HCEC 1CT (cell line): ENCODE measurements at regions not wholly inside any gene's neighbourhood (a gene's known extent, or its start where the extent isn't known, plus 50 kb on each side); places are given as distances from the start of the nearest gene placed in this dataset.
"Not testable (repeated sequence)": the region's sequence is repeated elsewhere in the genome, so short reads cannot be mapped to it uniquely, and the experiment has no call there.

Source experiments
- DNase-seq: peaks from one replicate; pipeline ENCODE4 v3.0.0-alpha.2; 2017

- DNase-seq, result not testable (repeated sequence)
Measured at GRCh38 chr2:91525587-91525986, 2834.1 kb downstream of the RPIA start.

DNA sequence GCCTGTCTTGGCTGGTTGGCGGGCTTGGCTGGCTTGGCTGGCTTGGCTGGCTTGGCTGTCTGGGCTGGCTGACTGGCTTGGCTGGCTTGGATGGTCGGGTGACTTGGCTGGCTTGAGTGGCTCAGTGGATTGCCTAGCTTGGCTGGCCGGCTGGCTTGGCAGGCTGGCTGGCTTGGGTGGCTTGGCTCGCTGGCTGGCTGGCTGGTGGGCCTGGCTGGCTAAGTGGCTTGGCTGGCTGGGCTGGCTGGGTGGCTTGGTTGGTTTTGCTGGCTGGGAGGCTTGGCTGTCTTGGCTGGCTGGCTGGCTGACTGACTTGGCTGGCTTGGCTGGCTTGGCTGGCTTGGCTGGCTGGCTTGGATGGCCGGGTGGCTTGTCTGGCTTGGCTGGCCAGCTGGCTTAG lies 2834.6 kb downstream of the RPIA start:
- DNase-seq, result not testable (repeated sequence)

DNA sequence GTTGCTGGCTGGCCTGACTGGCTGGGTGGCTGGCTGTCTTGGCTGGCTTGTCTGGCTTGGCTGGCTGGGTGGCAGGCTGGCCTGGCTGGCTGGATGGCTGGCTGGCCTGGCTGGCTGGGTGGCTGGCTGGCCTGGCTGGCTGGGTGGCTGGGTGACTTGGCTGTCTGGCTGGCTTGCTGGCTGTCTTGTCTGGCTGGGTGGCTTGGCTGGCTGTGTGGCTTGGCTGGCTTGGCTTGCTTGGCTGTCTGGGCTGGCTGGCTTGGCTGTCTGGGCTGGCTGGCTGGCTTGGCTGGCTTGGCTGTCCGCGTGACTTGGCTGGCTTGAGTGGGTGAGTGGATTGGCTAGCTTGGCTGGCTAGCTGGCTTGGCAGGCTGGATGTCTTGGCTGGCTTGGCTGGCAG lies 2835.6 kb downstream of the RPIA start:
- not testable (repeated sequence) for DNase-seq

- DNase-seq, result not testable (repeated sequence)
Measured at GRCh38 chr2:91527491-91528031, 2836.1 kb downstream of the RPIA start.

DNA sequence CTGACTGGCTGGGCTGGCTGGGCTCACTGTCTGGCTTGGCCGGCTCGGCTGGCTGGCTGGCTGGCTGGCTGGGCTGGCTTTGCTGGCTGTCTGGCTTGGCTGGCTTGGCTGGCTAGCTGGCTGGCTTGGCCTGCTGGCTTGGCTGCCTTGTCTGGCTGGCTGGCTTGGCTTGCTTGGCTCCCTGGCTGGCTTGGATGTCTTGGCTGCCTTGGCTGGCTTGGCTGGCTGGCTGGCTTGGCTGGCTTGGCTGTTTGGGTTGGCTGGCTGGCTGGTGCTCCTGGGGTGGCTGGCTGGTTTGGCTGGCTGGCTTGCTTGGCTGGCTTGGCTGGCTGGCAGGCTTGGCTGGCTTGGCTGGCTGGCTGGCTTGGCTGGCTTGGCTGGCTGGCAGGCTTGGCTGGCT lies 2836.9 kb downstream of the RPIA start:
- DNase-seq, result not testable (repeated sequence)

DNA sequence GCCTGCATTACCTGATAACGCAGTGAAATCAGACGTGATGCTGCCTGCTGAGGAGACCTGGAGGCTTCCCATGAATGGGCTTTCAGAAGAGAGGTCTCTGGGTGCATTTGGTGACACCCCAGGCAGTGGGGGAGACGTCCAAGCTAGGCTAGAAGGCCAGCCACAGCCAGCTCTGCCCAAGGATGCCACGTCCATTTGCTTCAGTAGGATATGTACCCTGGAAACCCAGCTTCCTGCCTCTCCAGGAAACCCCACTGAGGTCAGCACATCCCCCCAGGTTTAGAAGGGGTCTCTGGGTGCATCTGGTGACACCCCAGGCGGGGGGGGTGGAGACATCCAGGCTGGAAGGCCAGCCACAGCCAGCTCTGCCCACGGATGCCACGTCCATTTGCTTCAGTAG lies 2844.6 kb downstream of the RPIA start:
- DNase-seq, result not testable (repeated sequence)

GRCh38 chr2:91536549-91537263 lies 2845.2 kb downstream of the RPIA start:
- not testable (repeated sequence) for DNase-seq

DNA sequence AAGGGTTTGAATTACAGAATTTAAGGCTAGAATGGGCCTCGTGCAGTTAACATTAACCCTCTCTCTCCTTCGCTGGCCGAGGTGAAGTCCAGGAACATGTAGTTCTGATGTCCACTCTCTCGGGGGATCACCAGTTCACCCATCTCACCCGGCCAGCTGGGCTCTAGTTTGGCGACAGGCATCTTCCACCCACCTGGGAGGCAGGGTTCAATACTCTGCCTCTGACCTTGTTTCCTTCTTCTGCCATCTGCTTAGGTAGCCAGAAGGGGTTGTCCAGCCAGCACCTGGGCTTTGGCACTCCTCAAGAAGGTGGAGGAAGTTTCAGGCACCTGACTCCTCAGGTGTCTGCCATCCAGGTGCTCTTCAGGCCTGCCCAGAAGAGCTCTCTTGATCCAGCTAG lies 2857.8 kb downstream of the RPIA start:
- DNase-seq, result not testable (repeated sequence)

DNA sequence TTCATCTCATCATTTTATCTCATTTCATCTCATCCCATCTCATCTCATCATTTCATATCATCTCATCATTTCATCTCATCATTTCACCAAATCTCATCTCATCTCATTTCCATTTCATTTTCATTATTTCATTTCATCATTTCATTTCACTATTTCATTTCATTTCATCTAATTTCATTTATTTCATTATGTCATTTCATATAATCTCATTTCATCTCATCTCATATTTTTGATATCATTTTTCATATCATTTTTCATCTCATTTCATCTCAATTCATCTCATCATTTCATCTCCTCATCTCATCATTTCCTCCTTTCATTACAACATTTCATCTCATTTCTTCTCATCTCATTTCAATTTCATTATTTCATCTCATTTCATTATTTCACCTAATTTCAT lies 2866.8 kb downstream of the RPIA start:
- DNase-seq, result not testable (repeated sequence)

DNA sequence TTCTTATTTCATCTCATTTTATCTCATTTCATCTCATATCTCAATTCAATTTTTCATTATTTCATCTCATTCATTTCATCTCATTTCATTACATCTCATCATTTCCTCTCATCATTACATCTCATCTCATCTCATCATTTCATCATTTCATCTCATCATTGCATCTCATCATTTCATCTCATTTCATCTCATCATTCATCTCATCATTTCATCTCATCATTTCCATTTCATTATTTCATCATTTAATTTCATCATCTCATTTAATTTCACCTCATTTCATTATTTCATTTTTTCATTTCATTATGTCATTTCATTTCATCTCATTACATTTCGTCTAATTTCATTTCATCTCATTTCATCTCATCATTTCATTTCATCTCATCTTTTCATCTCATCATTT lies 2867.8 kb downstream of the RPIA start:
- DNase-seq, result not testable (repeated sequence)

DNA sequence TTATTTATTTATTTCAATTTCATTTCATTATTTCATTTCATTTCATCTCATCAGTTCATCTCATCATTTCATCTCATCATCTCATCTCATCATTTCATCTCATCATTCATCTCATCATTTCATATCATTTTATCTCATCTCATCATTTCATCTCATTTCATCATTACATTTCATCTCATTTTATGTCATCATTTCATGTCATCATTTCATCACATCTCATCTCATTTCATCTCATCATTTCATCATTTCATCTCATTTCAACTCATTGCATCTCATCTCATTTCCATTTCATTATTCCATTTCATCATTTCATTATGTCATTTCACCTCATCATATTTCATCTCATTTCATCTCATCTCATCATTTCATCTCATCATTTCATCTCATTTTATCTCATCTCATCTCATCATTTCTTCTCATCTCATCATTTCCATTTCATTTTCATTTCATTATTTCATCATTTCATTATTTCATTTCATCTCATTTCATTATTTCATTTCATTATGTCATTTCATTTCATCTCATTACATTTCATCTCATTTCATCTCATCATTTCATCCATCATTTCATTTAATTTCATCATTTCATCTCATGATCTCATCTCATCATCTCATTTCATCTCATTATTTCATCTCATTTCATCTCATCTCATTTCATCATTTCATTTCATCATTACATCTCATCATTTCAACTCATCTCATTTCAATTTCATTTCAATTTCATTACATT lies 2868.6 kb downstream of the RPIA start:
- not testable (repeated sequence) for DNase-seq

DNA sequence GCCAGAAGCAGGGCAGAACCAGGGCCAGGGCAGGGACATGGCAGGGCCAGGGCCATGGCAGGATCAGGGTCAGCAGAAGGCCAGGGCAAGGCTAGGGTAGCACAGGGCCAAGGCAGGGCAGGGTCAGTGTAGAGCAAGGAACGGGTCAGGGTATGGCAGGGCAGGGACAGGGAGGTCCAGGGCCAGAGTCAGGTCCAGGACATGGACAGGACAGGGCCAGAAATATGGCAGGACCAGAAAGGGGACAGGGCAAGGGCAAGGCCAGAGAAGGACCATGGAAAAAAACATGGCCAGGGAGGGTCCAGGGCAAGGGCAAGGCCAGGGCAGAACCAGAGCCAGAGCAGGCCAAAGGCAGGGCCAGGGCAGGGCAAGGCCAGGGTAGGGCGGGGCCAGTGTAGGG lies 2870.7 kb downstream of the RPIA start:
- DNase-seq, result not testable (repeated sequence)

DNA sequence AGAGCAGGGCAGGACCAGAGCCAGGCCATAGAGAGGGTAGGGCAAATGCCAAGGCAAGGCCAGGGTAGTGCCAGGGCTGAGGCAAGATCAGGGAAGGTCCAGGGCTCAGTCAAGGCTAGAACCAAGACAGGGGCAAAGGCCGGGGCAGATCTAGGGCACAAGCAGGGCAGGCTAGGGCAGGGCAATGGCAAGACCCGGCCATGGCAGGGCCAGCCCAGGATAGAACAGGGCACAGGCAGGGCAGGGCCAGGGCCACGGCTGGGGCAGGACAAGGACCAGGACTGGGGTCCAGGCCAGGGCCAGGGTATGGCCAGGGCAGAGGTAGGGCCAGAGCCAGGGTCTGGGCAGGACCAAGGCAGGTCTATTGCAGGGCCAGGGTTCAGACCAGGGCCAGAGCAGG lies 2873.2 kb downstream of the RPIA start:
- not testable (repeated sequence) for DNase-seq

GRCh38 chr2:91565689-91566430 lies 2874.4 kb downstream of the RPIA start:
- DNase-seq, result not testable (repeated sequence)

DNA sequence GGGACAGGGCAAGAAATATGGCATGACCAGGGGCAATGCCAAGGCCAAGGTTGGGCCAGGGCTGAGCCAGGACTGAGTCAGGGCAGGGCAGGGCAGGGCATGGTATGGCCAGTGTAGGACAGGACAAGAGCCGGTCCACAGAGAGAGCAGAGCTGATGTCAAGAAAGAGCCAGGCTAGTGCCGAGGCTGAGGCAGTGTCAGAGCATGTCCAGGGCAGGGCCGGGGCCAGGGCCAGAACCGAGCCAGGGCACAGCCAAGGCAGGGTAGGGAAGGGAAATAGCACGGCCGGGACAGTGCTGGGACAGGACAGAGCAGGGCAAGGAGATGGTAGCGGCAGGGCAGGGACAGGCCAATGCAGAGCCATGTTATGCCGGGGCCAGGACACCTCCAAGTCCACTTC lies 2875.1 kb downstream of the RPIA start:
- not testable (repeated sequence) for DNase-seq

- DNase-seq, result not testable (repeated sequence)
Measured at GRCh38 chr2:91567546-91568335, 2876.3 kb downstream of the RPIA start.

GRCh38 chr2:91568391-91569338 lies 2877.2 kb downstream of the RPIA start:
- DNase-seq, result not testable (repeated sequence)

GRCh38 chr2:91571239-91571923 lies 2879.9 kb downstream of the RPIA start:
- not testable (repeated sequence) for DNase-seq

GRCh38 chr2:91573018-91573417 lies 2881.5 kb downstream of the RPIA start:
- DNase-seq, result not testable (repeated sequence)

- DNase-seq, result not testable (repeated sequence)
Measured at GRCh38 chr2:91573755-91574154, 2882.3 kb downstream of the RPIA start.
